ENCODE measurements at regions not wholly inside any gene's neighbourhood (a gene's known extent, or its start where the extent isn't known, plus 50 kb on each side); places are given as distances from the start of the nearest gene placed in this dataset.

GRCh38 chr20:1824834-1825233 lies 70.4 kb upstream of the SIRPA start:
- TF ChIP-seq EZH2 (IDR thresholded peaks at IDR 0.05; ENCODE audit: low read length) (no peak), CTCF (optimal IDR thresholded peaks at IDR 0.05 in 1 of 3, IDR thresholded peaks at IDR 0.05 in 1 of 3, conservative IDR thresholded peaks at IDR 0.05 in 1 of 3; ENCODE audit: extremely low read depth in 1 of 3, insufficient read depth in 2 of 3, low read length in 3 of 3) (no peak)
